OCI-LY3 (cell line): ENCODE measurements at regions not wholly inside any gene's neighbourhood (a gene's known extent, or its start where the extent isn't known, plus 50 kb on each side); places are given as distances from the start of the nearest gene placed in this dataset.

Source experiments
- CTCF ChIP-seq: fragments of 200-600, 300-600 bp; sonication (generic); IDR thresholded peaks from 2 replicates; pipeline ENCODE4 v1.5.1; 2014; ENCODE audit warnings: antibody characterized with exemption, low read length, low read depth
- EZH2phosphoT487 ChIP-seq: fragments of 200-600 bp; shearing (Covaris generic); IDR thresholded peaks from 2 replicates; pipeline ENCODE4 v1.6.1; 2018; ENCODE audit warnings: antibody characterized with exemption, mixed run types, low read depth

DNA sequence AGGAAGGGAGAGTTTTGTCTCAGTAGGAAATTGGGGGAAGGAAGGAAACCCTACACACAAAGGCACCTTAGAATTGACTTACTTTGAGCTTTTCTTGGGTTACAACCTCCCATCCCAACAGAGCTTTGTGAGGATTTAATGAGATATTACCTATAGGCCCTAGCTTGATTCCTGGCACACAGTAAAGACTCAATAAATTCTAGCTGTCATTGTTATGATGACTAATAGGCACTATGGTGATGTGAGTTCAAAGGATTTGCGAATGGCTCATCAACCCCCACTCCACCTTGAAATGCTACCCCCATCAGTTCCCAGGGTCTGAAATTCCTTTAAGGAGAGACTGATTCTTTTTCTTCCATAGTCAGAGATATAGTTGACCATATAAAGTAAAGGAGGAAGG lies 67.9 kb upstream of the SMNDC1 start:
- no peak for TF ChIP-seq CTCF
- no peak for TF ChIP-seq EZH2phosphoT487
